AG08395 (cell line): ENCODE measurements at regions not wholly inside any gene's neighbourhood (a gene's known extent, or its start where the extent isn't known, plus 50 kb on each side); places are given as distances from the start of the nearest gene placed in this dataset.

ENCODE experiments used
- DNase-seq: peaks from one replicate; pipeline ENCODE4 v3.0.0; 2012; ENCODE audit warnings: mixed read lengths, low spot score

DNA sequence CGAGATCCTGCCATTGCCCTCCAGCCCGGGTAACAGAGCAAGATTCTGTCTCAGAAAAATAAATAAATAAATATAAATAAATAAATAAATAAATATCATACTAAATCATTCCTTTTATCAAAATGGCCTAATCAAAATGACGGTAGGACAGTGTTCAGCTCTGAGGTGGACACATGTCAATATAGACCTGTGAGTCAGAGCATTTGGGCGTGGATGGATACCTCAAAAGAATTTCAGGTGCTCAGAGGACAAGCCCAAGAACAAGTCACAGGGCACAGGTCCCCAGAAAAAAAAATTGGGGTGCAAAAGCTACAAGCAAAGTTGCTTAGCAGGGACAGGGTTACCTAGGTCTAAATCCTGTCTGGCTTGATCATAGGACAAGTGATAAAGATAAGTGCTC lies 204.7 kb upstream of the HS3ST1 start:
- no peak for DNase-seq

DNA sequence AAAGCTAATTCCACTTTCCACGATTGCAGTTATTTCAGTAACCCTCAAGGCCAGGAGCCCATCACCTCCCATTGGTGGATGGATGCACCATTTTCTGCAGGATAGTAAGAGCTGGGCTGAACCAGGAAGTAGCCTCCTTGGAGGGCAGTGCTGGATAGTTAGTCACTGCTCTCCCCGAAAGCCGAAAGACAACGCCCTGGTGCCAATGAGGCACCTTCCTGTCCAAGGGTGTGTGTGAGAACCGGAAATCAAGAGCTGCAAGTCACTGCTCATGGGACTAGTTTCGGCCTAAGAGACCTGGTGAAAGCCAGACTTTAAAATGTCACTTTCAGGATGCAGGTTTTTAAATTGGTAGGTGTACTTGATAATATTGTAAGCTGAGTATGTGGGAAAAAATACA lies 203.8 kb upstream of the HS3ST1 start:
- DNase-seq = no peak

DNA sequence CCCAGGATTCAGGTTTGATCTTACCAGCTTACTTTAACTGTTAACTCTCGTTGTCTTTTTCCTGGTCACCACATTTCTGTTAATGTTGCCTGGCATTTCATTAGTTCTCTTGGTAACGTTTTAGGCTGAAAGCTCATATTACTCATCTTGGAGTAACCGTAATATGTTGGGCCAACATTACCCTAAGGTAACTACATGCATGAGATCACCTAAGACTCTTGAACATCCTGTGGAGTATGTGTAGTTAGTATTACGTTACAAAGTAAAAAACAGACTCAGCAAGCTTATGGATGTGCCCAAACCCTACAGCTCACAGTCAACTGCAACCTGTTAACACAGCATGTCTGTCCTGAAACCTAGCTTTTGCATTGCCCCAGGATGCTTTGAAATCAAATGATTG lies 203.3 kb upstream of the HS3ST1 start:
- DNase-seq = no peak

DNA sequence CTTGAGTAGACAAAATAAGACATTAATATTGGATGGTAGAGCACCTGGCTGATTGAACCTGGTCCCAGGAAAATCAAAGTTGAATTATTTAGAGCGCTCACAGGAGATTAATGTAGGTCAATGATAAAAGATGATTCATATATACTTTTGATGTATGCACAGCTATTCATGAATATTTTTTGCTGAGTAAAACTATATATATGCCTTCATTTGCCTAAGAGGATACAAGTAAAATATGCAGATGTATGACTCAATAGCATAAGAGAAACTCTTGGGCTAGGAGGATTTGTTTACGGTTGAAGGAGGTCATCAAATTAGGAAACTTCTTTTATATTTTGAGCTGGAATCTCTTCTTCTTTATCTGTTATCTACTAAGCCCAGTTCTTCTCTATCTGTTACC lies 202.7 kb upstream of the HS3ST1 start:
- DNase-seq = no peak

DNA sequence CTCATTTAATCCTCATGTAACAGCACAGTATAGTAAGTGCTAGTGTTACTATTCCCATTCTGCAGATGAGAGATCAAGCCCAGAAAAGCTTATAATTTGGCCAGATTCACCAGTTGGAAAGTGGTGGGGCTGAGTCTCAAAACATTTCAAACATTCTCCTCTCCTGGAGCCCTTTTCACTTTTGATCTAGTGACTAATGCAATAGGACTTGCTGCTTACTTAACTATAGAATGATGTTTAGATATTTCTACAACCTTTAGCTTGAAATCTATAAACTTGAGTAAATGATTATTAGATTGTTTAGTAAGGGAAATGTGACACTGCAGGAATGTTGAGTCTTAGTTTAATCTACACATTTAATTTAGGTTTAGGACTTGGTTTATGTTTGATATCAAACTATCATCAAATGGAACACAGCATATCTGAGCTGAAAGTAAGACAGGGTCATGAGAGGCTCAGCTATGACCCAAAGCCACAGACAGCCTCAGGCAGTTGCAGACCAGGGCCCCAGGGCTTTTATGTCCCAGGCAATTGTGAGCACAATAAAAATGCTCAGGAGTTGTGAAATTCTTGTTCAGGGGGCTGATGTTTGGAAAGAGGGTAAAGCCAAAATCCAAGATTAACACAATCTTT lies 199.5 kb upstream of the HS3ST1 start:
- DNase-seq = no peak

DNA sequence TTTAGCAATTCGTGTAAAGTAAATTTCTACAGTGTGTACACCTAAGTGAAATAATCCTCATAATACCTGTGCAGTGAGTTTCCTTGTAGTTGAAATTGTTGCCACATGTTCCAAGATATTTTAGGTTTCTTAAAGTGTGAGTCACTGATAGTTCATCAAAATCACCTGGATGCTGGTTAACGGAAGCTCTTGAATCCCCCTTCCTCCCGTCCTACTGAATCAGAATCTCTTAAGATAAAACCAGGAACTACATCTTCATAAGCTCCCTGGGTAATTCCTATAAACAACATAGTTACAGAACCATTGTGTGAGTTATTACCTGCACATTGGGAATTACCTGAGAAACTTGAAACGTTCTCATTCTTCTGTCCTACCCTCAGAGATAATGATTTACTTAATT lies 197.4 kb upstream of the HS3ST1 start:
- no peak for DNase-seq

DNA sequence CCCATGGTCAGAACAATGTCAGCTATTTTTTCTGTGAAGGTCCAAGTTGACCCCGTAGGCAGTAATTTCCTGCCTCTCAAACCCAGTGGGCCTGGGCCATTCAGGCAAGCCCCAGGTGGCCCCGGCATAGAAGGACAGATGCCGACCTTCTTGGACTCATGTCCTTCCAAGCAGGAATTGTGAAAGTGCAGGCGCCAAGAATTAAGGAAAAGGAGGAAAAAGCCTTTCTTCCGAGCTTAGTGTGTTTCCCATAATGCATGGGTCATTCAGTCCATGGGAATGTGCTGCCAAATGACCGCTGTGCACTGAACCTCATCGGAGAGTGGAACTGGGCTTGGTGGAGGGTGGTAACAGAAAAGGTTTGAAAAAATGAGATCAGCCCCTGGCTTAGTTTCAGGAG lies 196.5 kb upstream of the HS3ST1 start:
- no peak for DNase-seq

DNA sequence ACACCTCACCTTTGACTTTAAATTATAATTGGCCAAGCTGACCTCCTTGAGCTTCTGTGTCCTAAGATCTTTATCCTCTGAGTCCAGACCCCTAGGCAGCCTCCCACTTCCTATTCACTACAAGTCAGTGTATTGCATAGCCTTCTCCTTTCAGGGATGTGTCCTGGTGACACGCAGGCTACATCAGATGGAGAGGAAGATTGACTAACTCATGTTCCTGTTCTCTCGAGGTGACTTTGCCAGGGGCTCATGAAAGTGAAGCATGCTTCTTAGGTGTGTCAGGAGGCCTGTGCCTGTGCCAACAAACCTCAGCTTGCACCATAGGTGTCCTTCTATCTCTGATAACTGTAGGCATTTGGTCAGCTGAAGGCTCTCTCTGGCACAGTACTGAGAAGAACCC lies 195.7 kb upstream of the HS3ST1 start:
- no peak for DNase-seq

DNA sequence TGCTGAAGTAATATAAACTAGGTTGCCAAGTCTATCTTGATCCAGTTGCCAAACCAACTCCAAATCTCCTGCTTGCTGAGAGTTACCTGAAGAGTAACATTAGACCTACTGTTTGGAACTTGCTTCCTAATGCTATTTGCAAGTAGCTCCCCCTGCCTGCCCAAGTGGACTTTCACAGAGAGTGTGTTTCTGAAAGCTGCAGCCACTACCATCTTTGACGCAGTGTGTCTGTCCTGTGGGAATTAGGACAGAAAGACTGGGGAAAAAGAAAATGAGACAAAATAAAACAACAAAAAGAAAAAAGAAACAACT lies 195.0 kb upstream of the HS3ST1 start:
- DNase-seq = no peak

DNA sequence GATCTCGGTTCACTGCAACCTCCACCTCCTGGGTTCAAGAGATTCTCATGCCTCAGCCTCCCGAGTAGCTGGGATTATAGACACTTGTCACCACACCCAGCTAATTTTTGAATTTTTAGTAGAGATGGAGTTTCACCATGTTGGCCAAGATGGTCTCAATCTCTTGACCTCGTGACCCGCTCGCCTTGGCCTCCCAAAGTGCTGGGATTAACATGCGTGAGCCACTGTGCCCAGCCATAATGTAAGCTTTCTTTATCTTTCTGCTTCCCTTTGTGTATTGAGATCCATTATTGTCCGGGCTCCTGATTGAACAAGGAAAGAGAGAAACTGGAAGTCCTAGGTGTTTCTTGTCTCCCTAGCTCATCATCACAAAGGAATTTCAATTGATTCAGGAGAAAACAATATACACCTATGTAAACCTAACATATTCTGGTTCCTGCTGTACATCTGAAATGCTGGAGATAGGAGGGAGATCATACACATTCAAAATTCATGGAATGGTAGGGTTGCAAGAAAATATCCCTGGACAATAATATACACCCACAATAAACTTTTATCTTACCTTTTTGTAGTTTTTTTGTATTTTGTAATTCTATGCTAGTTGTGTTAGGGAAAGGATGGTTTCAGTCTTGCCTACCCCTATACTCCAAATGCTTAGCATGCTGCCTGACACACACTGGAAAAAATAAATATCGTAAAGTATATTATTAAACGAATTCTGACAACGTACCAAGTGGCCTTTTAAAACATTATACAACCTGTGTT lies 194.4 kb upstream of the HS3ST1 start:
- DNase-seq = no peak

DNA sequence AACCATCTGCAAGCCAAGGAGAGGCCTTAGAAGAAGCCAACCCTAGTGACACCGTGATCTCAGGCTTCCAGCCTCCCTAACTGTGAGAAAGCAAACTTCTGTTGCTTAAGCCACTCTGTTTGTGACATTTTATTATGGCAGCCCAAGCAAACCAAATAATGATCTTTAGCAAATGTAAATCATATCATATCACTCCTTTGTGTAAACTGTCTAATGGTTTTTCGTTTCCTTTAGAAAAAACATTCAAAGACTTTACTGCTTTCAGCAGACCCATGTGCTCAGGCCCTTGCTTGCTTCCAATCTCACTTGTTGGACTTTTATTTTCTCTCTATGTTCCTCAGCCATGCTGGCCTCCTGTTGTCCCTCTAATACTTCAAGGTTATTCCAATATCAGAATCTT lies 192.2 kb upstream of the HS3ST1 start:
- DNase-seq = no peak

DNA sequence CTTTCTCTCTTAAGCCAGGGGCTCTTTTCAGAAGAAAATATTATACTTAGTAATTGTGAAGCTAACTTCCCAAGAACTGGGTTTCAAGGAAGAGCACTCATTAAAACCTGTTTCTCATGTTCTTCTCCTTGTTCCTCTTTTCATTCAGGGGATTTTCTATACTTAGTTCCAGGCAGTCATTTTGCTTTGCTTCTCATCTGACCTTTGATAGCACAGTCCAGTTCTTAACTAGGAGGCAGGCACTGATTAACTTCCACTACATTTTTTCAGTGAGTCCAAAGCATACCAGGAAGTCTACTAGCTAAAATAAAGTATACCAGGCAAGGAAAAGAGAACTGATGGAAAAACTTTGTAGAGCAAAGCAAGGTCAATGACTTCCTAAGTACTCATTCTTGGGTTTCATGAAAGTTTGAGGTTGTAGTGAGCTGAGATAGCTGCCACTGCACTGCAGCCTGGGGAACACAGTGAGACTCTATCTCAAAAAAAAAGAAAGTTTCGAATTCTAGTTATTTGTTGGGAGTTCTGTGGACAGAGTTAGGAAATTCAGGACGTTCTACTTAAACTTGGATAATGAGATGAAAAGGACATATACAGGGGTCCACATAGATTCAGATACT lies 190.1 kb upstream of the HS3ST1 start:
- DNase-seq = no peak

DNA sequence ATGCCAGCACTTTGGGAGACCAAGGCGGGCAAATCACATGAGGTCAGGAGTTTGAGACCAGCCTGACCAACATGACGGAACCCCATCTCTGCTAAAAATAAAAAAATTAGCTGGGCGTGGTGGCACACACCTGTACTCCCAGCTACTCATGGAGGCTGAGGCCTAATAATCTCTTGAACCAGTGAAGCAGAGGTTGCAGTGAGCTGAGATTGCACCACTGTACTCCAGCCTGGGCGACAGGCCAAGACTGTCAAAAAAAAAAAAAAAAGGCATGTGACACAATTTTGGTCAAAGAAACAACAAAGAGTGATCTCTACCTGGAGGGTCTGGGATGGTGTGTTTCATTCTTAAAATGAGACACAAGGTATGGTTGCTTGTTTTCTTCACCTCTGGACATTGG lies 188.2 kb upstream of the HS3ST1 start:
- no peak for DNase-seq

DNA sequence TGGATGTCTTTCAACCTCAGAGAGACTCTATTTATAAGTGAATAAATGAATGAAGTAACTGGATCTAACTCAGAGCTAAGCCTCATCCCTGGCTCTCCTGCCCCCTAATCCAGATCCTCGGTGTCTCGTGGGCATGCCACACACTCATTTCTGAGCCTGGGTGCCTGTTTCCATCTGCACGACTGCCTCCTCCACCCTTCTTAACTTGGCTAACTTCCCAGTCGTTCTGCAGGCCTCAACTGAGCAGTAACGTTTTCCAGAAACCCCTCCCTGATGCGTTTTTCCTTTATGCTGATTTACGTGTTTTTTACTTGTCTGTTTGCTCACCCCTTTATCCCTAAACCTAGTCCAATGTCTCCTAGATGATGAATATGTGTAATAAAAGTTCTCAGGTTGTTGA lies 186.9 kb upstream of the HS3ST1 start:
- DNase-seq = no peak

DNA sequence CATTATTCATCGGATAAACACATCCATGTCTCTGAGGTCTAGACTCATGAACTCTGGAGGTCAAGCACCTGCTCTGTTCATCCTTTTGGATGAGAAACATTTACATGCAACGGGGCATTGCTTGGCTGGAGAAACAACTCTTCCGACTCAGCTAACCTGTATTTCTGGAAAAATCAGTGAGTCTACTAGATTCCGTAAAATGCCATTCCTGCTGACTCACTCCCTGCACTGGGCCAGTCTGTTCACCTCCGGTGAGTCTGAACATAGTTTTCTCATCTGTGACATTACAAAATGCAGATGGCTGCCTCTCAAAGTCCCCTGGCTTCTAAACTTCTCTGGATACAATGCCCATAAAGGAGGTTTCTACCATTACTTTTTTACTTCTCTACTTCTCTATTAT lies 185.7 kb upstream of the HS3ST1 start:
- no peak for DNase-seq

DNA sequence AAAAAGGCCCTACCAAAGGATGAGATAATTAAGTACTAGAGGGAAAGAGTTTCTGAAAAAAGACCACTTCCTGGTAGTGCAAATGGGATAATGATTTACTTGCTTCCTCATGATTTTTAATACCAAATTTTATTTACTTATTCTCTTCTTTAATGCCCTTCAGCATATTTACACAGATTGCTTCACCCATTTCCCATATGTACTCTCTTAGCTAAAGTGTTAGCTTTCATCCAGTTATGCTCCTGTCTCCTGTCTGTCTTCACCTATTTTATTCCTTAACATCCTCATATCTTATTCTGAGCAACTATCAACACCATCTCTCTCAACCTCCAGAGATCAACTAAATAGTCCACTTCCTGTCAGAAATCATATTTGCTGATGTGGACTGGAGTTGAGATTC lies 183.2 kb upstream of the HS3ST1 start:
- no peak for DNase-seq

DNA sequence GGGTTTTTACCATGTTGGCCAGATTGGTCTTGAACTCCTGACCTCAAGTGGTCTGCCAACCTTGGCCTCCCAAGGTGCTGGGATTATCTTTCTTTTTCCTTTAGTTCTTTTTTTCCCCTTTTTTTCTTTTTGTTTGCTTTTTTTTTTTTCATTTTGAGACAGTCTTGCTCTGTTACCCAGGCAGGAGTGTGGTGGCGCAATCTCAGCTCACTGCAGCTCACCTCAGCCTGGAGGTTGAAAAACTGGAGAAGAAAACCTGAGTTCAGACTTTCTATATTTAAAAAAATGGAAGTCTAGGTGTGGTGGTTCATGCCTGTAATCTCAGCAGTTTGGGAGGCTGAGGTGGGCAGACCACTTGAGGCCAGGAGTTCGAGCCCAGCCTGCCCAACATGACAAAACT lies 181.1 kb upstream of the HS3ST1 start:
- no peak for DNase-seq

DNA sequence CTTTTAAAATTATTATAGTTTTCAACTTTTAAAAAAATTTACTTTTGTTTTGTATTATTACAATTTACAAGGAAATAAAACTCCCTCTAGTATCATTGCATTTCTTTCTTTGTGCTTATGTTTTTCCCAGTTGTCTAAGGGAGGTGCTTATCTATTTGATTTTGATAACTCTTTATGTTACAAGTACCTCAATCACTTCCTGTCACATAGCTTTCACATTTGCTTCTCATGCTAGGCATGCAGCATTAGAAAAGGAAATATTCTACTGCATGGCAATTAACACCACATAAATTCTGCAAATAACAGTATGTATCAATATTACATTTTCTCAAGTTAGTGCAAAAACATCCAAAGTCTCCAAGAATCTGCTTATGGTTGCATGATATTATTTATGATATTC lies 180.3 kb upstream of the HS3ST1 start:
- no peak for DNase-seq

DNA sequence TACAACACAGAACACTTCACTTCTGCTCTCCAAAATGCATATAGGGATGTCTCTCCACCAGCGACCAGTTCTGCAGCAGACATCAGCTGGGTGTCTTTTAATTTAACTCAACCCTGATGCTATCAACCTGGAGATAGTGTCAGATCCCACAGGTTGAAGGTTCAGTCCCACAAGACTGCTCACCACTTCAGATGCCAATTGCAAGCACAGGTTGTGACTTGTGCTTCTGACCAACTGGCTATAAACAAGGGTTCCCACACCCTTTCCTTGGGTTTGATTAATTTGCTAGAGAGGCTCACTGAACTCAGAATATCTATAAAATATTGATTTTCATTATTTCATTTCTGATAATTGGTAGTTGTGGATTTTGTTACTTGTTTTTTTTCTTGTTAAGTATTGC lies 177.4 kb upstream of the HS3ST1 start:
- no peak for DNase-seq

DNA sequence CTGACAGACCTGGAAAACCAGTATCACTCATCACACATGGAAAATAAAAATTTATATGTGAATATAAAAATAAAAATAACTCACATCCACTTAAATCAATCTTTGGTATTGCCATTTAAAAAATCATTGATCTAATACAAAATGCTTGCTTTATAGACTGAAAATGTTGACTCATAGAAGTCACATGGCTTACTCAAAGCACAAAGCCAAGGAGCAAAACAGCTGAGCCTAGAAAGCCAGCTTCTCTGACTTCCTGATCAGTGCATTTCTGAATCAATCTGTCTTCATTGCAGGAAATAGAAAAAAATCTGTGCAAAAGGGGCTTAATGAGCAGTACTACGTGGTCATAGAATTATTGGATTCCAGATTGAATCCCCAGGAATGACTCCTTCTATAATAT lies 176.9 kb upstream of the HS3ST1 start:
- no peak for DNase-seq

DNA sequence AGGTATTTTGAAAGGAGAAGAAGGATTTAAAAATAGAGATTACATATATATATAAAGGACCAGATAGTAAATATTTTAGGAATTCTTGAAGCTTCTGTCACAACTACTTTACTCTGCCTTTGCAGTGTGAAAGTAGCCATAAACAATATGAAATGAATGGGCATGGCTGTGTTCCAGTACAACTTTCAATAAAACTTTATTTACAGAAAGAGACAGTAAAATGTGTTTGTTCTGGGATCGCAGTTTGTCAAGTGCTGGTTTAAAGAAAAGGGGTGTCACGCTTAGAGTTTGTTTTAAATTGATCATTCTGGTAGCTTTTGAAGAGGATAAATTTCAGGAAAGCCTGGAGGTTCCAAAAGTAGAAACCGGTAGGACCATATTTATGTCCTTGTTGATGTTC lies 176.1 kb upstream of the HS3ST1 start:
- DNase-seq = no peak

DNA sequence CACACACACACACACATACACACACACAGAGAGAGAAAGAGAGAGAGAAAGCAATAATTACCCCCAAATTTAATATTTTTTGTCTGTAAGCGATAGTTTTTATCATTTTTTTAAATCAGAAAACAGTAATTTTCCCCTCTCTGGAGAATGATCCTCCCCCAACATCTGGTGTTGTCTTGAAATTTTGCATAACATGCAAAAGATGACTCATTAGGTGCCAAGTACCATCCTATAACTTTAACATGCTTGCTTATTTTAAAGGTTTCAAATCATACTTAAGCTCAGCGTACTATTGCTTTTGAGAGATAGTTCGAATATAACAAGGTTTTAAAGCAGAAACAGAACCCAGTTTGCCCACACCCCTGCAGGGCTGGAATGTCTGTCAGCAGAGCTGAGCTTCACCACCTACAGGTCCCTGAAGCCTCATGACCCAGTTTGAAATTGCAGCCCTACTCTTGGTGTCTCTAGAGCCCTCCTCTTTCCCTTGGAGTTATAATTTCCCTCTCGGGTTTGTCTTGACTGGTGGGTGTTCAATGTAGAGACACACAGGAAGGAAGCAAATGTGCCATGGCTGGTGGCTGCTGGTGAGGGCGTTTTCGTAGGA lies 175.0 kb upstream of the HS3ST1 start:
- no peak for DNase-seq

DNA sequence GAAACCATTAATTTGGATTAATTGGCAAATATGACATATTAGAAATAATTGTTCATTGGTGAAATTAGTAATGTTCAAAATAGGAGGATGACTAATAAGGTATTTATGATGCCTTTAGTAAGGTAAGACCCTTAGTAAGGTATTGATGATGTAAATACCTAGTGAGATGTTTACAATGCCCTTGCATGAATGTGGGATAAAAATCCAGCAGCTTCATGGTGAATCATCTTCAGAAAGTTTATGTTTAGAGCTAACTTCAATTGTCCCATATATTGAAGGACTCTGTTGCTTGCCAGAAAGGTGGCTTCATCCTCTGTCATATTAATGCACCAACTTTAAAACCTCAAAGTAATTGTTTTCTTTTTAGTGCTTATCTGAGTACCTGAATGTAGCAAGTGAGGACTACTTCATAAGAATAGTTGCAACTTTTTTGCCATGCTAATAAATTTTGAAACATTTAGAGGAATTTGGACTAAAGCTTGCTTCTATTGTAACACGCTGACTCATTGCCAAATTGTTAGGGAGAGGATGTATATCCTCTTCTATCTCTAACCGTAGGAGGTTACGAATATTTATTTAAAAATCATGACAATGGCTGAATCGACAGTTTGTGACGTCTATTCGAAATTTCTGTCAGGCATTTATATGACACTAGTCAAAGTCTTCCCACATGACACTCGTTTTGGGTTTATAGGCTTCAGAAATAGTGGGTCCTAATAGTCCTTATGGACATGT lies 174.1 kb upstream of the HS3ST1 start:
- no peak for DNase-seq
